HG02588 (cell line): ENCODE measurements at regions not wholly inside any gene's neighbourhood (a gene's known extent, or its start where the extent isn't known, plus 50 kb on each side); places are given as distances from the start of the nearest gene placed in this dataset.

Experiments used
- ATAC-seq: cut with Tn5 transposase; IDR thresholded peaks from one replicate; pipeline ENCODE4 v1.9.1; 2021; ENCODE audit warnings: mild to moderate bottlenecking, moderate library complexity; ENCODE audit not compliant: unreplicated experiment

DNA sequence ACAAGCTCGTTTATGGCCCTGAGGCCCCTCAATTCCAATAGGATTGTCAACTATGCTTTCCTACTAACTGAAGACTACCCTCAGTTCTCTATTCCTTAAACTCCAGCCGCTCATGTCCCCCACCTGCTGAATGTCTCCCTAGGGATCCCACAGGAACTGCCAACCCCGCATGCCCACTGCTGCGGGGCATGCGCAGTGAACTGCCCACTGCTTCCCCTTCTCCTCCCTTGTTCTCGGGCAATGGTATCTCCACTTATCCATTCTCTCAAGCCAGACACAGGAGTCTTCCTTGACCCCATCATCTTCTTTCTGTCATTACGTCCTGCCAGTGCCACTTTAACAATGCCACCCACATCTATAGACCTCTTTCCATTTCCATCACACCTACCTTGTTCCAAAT, 90.0 kb downstream of the FGF18 start:
- no peak for ATAC-seq

DNA sequence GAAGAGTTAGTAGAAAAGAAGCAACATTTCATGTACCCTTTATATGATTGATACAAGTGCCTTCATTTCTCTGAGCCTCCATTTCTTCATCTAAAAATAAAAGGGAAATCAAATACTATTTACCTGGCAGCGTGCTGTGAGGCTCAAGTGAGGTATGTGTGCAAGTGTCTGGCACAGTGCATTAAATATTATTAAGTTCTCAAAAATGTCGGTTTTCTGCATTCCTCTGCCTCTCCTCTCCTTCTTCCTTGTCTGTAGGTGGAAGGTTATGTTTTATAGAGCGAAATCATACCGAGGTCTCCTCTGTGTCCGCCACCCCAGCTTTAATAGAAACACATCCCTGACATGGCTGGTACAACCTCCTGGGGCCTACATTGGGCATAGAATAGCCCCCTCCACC, 93.0 kb downstream of the FGF18 start:
- no peak for ATAC-seq

- no peak for ATAC-seq
These were observed 94.1 kb downstream of the FGF18 start for GRCh38 chr5:171513591-171513990.

GRCh38 chr5:171518916-171519315, 99.5 kb downstream of the FGF18 start:
- no peak for ATAC-seq

GRCh38 chr5:171520300-171521174, 101.1 kb downstream of the FGF18 start:
- ATAC-seq, result no peak

DNA sequence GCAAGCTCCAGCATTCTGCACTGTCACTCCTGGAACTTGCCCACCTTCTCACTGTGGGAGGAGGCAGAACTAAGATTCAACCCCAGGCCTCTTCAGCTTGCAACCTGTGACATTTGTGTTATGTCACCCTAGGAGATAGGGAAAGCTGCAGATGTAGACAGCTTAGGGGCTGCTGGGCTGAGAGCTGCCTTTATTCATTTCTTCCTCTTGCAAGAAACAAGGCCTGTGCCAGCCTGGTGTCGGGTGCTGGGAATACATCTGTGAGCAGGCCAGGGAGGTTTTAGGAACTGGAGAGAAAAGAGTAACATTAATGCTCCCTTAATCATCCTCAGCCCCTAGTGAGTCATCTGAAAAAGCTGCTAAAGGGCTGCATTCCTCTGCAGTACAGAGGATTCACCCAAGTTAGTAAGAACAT, 101.8 kb downstream of the FGF18 start:
- no peak for ATAC-seq

DNA sequence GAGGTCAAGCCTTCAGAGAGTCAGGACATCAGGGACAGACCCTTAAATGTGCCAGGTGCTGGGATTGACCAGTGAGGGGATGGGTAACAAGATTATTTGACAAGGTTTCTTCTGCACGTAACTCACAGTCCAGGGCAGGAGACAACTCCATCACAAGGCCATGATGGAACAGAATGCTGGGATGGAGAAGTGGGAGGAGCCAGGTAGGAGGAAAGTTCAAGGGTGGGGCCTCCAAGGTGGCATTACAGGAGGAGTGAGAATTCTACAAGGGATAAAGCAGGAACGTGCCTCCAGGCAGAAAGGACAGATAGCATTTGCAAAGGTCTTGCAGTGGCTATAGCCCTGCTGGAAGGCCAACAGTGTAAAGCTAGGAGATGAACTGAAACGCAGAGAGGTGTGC, 102.2 kb downstream of the FGF18 start:
- ATAC-seq, result no peak

- no peak for ATAC-seq
These were observed 104.3 kb downstream of the FGF18 start for GRCh38 chr5:171523781-171524180.

DNA sequence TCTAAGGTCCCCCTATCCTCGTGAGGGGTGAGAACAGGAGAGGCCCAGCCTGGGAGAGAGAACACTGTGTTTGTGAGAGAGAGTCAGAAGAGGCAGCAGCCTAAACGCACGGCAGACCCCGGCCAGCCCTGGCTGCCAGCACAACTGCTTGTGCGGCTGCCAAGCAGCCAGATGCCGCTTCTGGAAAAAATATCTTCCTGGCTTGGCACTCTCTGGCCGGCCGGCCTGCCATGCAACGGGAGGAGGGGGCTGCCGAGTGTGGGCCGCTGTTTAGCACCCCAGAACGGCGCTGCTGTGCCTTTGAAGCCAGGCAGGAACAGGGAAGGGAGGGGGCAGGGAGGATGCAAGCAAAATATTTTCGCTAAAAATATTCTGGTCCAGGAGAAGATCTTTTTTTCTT, 105.0 kb downstream of the FGF18 start:
- no peak for ATAC-seq

- no peak for ATAC-seq
These were observed 105.6 kb downstream of the FGF18 start for GRCh38 chr5:171525085-171525484.

- ATAC-seq, result no peak
These were observed 108.6 kb downstream of the FGF18 start for GRCh38 chr5:171528036-171528435.

GRCh38 chr5:171528865-171529614, 109.6 kb downstream of the FGF18 start:
- no peak for ATAC-seq

DNA sequence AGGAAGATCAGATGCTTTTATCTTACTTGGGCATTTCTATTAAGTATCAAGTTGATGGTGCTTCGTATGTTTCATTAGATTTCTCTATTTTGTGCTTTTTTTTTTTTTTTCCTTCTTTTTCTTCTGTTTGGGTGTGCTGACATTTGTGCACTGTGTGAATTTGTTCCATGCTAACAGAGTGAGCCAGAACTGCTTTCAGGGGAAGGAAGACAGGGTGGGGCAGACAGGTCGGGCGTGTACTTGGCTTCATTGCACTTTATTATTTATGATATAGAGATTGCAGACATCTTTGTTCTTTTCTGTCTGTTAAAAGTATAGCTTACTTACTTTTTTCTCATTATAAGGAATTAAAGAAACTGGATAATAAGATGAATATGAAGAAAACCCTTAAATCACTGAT, 112.2 kb downstream of the FGF18 start:
- ATAC-seq, result no peak

GRCh38 chr5:171533153-171533552, 113.7 kb downstream of the FGF18 start:
- ATAC-seq, result no peak

GRCh38 chr5:171534043-171534895, 114.8 kb downstream of the FGF18 start:
- ATAC-seq, result no peak

GRCh38 chr5:171535162-171535561, 115.7 kb downstream of the FGF18 start:
- ATAC-seq, result no peak

DNA sequence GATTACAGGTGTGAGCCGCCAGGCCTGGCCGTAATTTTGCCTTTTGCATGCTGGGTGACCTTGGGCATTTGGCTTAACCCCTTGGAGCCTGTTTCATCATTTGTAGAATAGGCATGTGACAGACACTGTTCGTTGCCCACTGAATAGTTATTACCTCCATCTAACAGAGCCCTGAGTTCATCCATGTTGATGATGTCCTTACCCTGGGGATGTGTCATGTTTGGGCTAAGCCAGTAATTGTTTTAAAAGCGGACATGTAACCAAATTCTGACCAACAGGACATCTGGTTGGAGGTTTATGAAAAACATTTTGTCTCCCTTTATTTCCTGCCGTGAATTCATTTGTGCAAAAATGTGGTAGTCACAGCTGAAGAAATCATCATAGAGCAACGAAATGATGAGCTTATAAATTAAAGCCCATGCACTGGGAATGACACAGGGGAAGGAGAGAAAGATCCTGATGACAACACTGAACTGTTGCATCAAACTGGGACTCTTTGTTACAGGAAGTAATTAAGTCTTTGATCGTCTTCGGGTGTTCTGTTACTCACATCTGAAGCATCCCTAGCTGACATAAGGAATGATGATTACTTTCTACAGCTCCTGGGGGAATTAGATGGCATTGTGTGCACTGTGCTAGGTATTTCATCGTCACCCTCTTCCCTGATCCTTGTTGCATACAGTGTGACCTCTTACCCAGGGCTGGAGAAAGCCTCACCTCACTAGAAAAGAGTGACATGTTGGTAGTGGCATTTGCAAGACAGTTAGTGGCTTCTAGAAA, 117.8 kb downstream of the FGF18 start:
- no peak for ATAC-seq

DNA sequence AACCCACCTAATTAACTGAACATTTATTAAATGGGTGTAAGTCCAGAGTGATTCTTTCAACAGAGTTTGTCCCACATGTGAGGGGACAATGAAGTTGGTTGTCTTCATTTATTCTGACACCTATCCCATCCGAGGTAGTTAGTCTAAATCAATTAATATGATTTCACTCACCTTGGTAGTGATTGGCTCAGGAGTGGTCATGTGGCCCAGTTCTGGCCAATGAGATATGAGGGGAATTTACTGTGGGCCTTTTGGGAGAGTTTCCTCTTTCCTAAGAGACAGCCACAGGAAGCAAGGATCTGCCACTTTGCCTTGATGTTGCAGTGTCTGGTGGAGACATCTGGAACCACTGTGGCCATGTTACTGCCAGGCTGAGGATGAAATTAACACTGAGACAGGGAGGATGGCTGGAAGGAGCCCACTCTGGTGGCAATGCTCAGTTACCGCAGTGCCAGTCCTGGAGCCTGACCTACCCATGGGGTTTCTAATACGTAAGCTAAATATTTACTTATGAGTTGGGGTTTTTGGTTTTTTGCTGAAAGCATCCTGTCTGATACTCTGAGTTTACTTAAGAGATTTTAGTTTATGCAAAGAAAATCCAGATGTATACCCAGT, 118.6 kb downstream of the FGF18 start:
- no peak for ATAC-seq

- no peak for ATAC-seq
These were observed 119.2 kb downstream of the FGF18 start for GRCh38 chr5:171538681-171539080.

- ATAC-seq, result no peak
These were observed 121.4 kb downstream of the FGF18 start for GRCh38 chr5:171540865-171541264.
